ENCODE measurements at regions not wholly inside any gene's neighbourhood (a gene's known extent, or its start where the extent isn't known, plus 50 kb on each side); places are given as distances from the start of the nearest gene placed in this dataset.
A peak's percentile ranks its signal among the peaks of the same experiment; 100 is the strongest.

- FAIRE-seq (no peak), DNase-seq (ENCODE audit: insufficient read length, low spot score) (no peak)
- no peak for TF ChIP-seq CTCF (IDR thresholded peaks at IDR 0.05; ENCODE audit: insufficient read depth, missing control alignments)
These were observed 537.7 kb upstream of the PTBP2 start for GRCh38 chr1:96183928-96184327.

- no peak for TF ChIP-seq CTCF (IDR thresholded peaks at IDR 0.05; ENCODE audit: insufficient read depth, missing control alignments)
- FAIRE-seq (no peak), DNase-seq (ENCODE audit: insufficient read length, low spot score) (no peak)
These were observed 536.4 kb upstream of the PTBP2 start for GRCh38 chr1:96185181-96185580.

GRCh38 chr1:96187020-96187419 is 534.6 kb upstream of the PTBP2 start:
- no peak for FAIRE-seq
- DNase-seq (ENCODE audit: insufficient read length, low spot score): no peak
- TF ChIP-seq CTCF (IDR thresholded peaks at IDR 0.05; ENCODE audit: insufficient read depth, missing control alignments): no peak

GRCh38 chr1:96191165-96191564 is 530.4 kb upstream of the PTBP2 start:
- DNase-seq (ENCODE audit: insufficient read length, low spot score) (no peak), FAIRE-seq (no peak)
- TF ChIP-seq CTCF (IDR thresholded peaks at IDR 0.05; ENCODE audit: insufficient read depth, missing control alignments): no peak

- no peak for TF ChIP-seq CTCF (IDR thresholded peaks at IDR 0.05; ENCODE audit: insufficient read depth, missing control alignments)
- no peak for DNase-seq (ENCODE audit: insufficient read length, low spot score)
- FAIRE-seq: no peak
These were observed 515.1 kb upstream of the PTBP2 start for GRCh38 chr1:96206451-96206850.

GRCh38 chr1:96207936-96208335 is 513.6 kb upstream of the PTBP2 start:
- DNase-seq (ENCODE audit: insufficient read length, low spot score) (no peak), FAIRE-seq (no peak)
- TF ChIP-seq CTCF (IDR thresholded peaks at IDR 0.05; ENCODE audit: insufficient read depth, missing control alignments): no peak

- DNase-seq (ENCODE audit: insufficient read length, low spot score) (no peak), FAIRE-seq (peak; percentile 38)
These were observed 513.2 kb upstream of the PTBP2 start for GRCh38 chr1:96208428-96208827.

More at GRCh38 chr1:96208428-96208827, 513.2 kb upstream of the PTBP2 start:
- no peak for TF ChIP-seq CTCF (IDR thresholded peaks at IDR 0.05; ENCODE audit: insufficient read depth, missing control alignments)

Data from D721Med (cell line).